ENCODE measurements at regions not wholly inside any gene's neighbourhood (a gene's known extent, or its start where the extent isn't known, plus 50 kb on each side); places are given as distances from the start of the nearest gene placed in this dataset.

DNA sequence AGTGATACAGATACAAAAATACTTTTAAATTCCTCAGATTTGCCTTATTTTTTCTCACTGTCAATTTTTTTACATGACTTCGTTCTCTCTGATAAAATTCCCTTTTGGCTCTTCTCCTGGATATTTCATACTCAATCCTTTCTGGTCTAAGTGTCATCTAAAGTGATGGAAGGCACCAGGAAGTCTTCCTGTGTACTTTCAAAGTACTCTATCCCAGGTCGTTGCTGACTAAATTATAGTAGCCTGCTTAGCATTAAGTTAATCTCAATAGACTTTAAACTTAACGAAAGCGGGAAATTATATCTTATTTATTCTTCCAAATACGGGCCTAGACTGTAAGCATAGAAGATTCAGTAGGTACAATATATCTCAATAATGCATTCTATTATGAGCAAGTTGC lies 67.8 kb downstream of the CASP12 start:
- no peak for DNase-seq

DNA sequence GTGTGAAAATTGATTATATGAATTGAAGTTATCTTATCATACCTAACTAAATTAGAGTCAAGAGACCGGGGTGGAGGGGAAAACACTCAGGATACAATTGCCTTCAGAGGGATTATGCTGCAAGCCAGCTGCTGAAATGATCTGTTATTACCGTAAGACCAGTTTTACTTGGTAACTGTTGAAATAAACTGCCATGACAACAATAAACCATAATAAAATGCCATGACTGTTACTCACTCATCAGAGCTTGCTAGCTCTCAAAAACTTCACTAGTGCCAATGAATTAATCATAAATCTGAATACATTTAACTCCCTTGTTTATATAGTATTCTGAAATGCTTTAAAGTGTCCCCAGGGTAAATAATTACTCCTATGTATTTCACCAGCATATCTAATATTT lies 68.2 kb downstream of the CASP12 start:
- DNase-seq, result peak; percentile 35

DNA sequence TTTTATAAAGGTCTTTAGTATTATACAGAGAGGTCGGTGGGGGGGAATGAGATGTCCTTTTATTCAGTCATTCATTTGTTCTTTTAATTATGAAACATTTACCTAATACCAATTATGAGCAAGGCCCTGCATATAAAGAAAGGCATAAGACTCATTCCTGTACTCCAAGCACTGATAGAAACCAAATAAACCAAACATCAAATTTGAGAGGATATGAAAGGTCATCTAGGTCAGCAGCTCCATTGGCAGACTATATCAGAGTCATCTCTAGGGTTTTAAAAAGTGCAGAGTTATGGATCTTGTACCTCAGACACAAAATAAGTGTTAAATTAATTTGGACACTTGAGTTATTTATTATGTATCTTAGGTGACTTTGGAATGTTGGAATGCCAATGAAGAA lies 71.5 kb downstream of the CASP12 start:
- no peak for DNase-seq

DNA sequence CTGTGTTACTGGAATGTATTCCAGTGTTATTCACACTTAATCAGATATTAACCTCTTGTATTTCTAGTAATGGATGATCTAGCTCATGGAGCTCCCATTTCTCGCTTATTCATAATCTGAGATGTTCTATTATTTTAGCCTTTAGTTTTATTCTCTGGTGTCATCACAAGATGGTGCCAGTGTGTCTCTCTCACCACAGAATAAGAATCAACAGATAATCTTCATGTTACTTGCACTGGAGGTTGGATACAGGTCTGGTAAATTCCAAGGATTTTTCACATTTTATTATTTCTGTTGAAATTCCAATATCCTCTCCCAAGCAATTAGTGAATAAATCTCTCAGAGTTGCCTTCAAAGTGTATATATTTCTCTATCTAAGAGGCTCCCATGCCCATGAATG lies 74.6 kb downstream of the CASP12 start:
- DNase-seq, result no peak

DNA sequence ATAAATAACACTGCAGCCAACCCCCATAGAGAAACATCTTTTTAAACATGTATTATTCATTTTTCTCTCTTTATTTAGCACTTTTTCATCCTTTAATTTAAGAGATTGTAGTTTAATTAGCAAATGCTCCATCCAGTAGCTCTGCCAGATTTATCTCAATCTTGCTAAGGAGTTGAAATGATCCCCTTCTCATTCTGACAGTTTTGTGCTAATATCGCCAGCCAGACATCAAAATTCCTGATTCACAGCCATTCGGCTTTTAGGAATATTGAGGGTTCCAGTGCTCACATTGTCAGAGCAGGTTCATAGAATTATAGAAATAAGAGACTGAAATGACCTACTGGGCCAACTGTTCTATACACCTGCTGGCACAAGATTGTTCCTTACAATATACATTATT lies 77.8 kb downstream of the CASP12 start:
- no peak for DNase-seq

DNA sequence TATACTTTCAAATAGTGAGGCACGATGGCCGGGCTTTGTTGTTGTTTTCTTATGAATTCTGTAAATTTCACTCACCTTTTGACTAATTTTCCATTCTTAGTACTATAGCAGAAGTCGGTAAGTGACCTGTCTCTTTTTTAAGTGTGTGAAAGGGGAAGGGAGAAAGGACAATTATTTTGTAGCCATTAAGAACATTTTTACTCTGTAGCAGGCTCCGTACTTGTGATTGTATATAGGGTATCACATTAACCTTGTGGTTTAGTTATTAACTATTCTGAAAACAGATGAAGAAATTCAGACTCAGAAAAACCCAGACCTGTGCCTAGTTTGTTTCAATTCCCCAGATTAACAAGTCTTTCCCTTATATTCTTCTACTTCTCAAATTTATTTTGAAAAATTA lies 78.7 kb downstream of the CASP12 start:
- DNase-seq, result no peak

DNA sequence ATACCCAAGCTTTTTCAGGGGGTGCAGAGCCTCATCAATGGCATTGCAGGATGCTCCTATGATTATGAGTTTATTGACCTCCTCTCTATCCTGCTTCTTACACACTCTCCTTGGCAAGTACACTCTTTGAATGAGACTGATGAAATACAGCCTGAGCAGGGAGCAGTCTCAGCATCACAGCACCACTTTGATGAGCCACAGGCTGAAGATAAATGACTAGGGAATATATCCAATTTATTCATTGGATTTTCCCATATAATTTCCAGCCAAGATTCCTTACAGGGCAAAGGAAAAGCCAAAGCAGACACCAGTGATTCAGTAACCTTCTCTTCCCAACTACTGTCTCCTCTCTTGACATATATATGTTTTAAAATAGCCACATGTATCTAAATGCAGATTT lies 79.2 kb downstream of the CASP12 start:
- peak; percentile 65 for DNase-seq

DNA sequence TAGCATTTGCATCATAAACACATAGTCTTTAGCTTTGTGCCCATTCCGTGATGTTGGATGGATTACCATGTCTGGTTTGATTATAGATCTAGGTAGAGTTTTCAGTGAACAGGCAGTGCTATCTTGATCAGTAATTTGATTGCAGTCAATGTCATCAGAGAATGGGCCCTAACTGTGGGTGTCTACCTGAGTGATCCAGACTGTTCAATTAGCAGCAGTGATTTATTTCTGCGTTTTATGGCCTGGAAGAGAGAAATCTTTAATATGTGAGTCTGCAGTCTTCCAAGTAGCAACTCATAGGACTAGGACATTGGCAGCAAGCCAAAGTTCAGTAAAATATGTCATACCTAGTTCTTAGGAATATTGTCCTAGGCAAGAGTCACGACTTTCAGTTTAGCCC lies 80.3 kb downstream of the CASP12 start:
- peak; percentile 26 for DNase-seq

DNA sequence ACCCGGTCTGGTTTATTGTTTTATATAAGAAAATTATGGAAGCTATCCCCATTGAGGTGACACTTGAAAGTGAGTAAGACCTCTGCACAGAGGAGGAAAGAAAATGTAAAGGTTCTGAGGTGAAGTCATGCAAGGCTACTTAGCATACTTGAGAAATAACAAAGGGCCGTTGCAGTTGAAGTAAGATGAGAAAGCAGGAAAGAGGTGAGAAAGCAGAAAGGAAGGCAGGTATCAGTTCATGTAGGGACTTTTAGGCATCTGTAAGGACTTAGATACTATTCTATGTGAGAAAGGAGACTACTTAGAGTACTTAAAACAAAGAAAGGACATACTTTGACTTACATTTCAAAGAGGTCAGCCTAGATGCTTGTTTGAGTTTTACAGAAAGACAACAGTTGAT lies 84.7 kb downstream of the CASP12 start:
- DNase-seq, result no peak

DNA sequence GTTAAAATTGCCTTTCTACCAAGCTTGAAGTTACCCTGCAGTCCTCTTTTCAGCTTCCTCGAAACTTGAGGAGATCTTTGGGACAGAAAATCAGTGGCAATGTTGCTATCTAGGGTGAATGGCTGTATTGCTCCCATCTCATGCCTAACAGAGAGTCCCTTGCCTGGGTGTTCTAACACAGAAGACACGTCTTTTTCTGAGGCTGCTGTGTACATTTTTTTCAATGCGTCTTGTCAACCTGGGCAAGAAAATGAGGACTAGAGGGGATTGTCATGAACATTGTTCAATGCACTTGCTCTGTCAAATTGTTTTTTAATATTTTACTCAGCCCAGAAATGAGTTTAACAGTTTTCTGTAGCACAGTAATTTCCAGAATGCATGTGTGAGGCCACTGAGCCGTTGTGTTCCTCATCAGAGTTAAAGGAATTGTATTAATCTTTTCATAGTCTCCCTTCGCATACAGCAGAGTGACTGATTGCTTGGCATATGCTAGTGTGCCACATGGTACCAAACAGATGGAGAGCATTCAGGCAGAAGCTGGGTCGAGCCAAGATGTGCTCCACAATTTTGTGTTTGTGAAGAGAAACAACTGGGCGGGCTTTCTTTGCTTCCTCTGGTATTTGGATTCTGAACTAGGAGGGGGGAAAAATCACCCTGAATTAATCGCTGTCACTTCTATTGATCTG lies 86.0 kb downstream of the CASP12 start:
- peak; percentile 95 for DNase-seq

DNA sequence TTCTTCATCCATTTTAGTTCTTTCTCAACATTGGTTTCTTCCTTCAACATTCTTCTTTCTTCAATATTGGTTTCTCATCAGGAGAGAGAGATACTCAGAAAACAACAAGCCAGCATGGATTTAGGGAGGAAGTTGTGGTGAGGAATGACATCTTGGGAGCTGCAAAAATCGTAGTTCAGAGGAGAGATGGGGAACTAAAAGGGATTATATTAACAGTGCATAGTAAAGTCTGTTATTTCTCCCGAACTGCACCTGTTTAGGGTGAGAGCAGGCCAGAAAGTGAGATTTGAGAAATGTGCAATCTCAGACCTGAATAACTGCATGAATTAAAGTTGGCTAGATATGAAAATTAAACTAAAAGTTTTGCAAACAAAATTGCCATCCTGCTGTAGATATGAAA lies 94.5 kb downstream of the CASP12 start:
- DNase-seq, result no peak

DNA sequence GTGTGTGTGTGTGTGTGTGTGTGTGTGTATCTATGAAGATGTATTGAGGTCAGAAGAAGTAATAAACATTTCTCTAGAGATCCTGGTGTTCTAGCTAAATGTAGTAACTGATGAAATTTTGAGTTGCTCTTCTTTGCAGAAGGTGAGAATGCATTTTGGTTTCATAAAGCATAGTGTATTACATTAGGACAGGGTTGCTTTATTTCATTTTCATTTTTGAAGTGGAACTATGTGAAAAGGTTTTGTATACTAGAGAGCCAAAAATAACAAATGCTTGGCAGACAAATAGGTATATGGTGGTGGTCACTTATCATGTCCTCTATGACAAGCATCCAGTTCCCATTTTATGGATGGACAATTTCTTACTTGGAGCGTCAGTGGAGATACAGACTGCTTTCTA lies 99.0 kb downstream of the CASP12 start:
- no peak for DNase-seq

DNA sequence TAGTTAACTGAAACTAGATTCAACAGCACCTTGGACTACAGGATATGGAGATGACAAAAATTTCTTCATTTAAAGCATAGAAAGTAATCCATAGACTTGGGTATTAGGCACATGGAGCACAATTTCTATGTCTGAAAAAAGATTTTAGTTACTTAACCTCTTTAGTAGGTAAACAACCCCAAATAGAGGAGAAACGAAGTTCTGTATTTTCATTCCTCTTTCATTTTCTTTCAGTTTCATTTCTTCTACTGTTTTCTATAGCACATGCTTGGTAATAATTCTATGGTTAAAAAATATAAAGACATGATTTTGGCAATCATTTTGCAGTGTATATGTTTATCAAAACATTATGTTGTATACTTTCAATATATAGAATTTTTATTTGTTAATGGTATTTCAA lies 99.5 kb downstream of the CASP12 start:
- DNase-seq, result no peak

DNA sequence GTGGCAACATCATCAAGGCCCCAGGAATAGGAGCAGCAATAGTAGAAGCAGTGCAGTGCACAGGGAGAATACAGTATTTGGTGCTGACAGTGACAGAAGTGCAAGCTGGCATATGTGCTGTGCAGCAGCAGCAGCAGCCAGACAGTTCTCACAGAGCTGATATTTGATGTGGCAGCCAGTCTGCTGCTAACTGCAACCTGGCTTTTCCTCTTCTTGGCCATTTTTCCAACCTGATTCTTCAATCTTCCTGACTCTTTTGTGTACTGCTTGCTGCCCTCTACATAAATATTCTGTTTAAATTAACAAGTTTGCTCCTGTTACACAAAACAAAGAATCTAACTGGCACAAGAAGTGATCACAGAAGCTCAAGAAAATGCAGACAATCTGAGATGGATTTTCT lies 102.0 kb downstream of the CASP12 start:
- no peak for DNase-seq

DNA sequence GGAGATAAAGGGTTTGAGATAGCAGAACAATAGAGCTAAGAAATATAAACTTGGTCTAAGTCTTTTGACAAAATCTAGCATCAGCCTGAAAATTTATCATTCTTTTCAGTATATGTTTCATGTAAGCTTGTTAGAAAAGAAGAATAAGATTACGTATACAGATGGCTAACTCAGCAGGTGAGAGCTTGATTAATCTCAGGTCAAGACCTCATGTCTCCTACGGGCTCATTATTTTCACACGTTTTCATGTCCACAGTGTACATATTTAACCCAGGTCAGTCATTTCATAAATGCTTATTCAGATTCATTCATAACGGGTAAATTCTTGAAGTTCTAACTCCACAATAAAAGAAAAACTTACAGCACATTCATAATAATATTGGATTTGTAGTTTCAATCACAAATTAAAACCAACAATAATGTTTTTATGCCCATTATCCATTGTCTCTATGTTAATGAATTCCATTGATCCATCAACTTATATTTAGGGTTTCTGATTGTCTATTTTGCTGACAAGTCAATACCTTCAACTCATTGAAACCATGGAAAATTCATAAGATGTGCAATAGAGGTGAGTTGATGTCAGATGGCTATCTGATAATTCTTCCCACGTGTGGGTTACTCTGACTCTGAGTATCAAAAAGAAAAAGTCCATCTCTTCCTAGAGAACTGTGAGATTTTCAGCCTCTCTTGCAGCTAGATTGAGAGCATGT lies 102.6 kb downstream of the CASP12 start:
- DNase-seq, result no peak

DNA sequence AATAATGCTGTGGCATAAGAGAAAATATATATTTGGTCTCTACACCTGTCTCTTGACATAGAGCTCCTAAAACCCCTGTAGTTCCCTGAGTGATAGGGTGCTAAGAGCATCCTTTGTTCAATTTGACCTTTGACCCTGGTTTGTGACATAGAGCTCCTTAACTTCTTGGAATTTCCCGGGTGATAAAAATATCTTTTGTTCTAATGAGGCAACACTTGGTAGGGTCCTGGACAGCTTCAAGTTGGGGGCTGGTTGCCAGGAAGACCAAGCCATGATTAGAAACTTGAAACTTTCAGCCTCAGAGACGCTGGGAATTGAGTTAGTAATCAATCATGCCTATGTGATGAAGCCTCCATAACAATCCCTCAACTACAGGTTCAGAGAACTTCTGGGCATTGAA lies 105.4 kb downstream of the CASP12 start:
- DNase-seq, result no peak

DNA sequence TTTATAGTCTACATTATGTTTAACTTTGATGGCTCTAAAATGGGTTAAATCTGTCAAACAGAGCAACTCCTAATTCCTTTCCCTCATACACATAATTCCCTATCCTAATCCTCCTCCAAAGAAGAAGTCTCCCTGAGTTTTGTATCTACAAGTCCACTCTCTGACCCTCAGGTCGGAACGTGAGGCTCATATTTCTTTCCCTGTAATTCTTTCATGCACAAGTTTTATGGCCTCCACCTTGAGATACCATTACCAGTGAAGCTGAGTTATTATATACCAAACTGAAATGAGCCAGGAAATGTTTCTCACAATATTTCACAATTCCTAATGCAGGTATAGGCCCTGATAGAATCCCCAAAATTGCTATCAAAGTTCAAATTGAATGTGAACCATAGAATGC lies 106.4 kb downstream of the CASP12 start:
- DNase-seq, result no peak

DNA sequence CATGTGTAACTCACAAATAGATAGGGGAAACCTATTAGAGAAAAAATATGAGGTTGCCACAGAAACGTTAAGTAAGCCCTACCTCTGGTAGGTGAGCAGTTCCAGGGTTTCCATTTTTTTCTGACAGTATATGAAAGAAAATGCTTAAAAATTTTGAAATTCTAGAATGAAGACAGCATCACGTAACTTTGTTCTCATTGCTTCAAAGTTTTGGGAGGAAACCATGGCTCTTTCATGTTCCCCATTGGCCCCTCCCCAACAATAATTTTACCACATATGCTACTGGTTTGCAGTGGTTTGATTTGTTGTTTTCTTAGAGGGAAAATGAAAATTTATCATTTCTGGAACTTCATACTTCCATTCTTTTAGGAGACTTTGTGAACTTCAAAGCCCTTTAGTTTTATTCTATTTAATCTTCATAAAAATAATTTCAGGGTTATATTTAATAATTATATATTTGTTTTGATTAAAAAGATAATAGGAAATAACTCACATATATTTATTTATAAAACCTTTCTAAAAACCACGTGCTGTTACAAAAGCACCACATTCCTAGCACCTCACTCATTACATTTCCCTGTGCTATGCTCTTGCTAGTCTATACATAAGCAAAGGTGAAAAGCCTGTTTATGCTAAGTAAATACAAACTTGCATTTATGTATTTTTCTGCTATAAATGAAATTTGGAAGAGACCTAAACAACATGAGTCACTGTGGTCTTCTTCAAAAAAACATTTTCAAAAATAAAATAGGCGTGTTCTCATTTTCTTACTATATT lies 113.4 kb downstream of the CASP12 start:
- DNase-seq, result no peak

DNA sequence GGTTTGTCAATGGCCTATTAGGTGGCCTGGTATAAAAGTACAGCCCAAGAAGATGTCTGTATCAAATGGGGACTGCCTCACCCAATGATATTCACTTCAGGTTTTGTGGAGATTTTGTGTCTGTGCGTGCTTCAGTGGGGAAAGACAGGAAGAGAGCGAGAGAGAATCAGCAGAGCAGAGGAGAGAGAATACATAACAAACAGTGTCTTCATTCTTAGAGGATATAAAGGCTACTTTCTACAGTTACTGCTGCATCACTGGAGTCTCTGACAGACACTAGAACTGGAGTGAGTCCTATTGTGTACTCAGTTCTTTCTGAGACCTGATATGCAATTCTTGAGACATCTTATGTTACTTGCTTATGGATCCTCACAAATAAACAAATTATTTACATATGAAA lies 115.0 kb downstream of the CASP12 start:
- no peak for DNase-seq

DNA sequence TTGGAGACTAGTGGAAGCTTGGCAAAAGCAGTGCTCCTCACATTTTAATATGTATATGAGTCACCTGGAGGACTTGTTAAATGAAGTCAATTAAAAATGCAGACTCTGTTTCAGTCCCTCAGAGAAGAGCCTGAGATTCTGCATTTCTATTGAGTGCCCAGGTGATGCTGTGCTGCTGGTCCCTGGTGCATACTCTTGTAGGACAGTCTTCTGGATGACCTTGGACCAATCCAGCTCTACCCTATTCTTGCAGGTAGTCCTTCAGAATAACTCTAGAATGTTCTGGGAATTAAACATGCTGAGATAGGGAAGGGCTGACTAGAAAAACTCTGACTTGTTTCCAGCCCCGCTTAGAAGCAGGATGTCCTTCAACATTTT lies 115.9 kb downstream of the CASP12 start:
- DNase-seq, result no peak

DNA sequence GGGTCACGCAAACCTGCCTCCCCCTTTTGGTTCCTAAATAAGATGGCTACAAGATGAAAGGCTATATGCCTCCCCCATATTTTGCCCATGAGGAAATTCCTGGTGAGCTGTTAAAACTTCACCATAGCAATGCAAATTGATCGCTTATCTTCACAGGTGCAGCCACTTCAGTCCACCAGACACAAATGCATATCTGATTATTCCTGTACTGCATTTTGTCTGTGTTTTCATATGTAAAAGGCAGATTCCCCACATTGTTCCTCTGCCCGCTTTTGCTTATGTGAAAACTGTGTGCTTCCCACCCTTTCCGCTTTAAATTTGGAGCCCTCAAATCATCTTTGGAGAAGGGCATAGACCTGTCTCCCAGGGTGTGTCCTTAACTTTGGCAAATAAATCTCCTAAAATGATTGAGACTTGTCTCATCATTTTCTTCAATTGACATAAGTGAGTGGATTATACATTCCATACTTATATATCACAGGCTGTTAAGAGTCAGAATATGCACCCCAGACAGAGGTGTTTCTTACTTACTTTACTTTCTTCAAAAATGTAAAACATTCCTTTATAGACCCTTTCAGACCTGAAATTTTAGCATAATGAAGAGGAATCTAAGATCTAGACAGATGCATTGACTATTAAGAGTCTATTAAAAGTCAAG lies 116.4 kb downstream of the CASP12 start:
- no peak for DNase-seq

DNA sequence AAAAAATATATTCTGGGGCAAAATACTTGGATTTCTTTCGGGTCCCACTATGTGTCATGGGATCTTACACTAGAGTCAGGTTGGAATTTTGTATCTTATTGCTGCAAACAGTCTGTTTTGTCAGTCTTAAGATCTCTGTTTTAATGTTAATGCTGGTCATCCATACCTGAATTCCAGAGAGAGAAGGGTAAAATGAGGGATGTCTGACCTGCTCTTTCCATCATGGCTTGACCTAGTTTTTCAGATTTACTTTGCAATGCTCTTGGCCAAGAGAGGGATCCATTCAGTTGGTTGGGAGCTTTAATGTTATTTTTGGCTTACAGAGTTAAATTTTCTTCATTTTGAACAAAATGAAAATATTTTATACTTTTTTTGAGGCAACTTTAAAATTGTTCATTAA lies 117.2 kb downstream of the CASP12 start:
- no peak for DNase-seq

DNA sequence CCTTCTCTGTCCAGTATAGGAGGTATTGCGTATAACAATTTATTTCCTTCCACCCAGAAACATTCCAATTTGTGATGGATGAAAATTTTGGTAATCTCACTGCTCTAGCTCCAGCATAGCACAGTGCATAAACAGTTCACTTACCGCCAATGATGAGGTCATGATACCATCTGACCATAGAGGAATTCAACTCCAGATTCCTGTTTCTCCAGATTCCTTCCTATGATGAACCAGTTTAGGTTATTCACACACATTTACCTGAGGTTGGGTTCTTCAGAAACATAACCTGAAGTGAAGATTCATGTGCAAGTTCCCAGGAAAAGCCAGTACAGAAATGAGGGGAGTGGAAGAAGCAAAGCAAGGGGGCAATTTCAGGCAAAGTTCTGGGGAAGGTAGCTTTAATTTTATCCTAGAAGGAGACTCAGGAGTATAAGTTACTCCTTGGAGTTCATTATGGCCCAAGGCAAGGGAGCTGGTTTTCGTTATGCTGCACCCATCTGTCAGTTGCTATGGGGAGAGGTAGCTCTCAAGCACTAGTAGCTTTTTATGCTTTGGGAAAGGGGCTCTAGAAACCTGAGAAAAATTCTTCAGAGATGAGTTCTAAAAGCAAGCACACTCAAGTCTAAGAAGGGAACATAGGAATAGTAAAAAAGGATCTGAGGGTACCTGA lies 121.6 kb downstream of the CASP12 start:
- no peak for DNase-seq

All from NCI-H446 treated with DMSO at 0.1 percent for 48 hours (cell line).